ENCODE measurements at regions not wholly inside any gene's neighbourhood (a gene's known extent, or its start where the extent isn't known, plus 50 kb on each side); places are given as distances from the start of the nearest gene placed in this dataset.
A peak's percentile ranks its signal among the peaks of the same experiment; 100 is the strongest.
"Not testable (repeated sequence)": the region's sequence is repeated elsewhere in the genome, so short reads cannot be mapped to it uniquely, and the experiment has no call there.

- no peak for DNase-seq (ENCODE audit: low read depth in 2 of 2)
Measured at GRCh38 chr10:3890602-3891352, 105.8 kb upstream of the KLF6 start.

- DNase-seq (ENCODE audit: low read depth in 2 of 2): peak; percentile 54 to 93
Measured at GRCh38 chr10:3889961-3890522, 105.0 kb upstream of the KLF6 start.

- DNase-seq (ENCODE audit: low read depth in 2 of 2): peak in 1 of 2 donors; percentile 98
Measured at GRCh38 chr10:3887885-3888476, 103.0 kb upstream of the KLF6 start.

- DNase-seq (ENCODE audit: low read depth in 2 of 2): no peak
Measured at GRCh38 chr10:3887404-3887803, 102.4 kb upstream of the KLF6 start.

GRCh38 chr10:3886641-3887251 is 101.7 kb upstream of the KLF6 start:
- peak; percentile 57 to 94 for DNase-seq (ENCODE audit: low read depth in 2 of 2)

GRCh38 chr10:3886191-3886590 is 101.2 kb upstream of the KLF6 start:
- DNase-seq (ENCODE audit: low read depth in 2 of 2): peak in 1 of 2 donors; percentile 80

- DNase-seq (ENCODE audit: low read depth in 2 of 2): no peak
Measured at GRCh38 chr10:3882855-3883254, 97.8 kb upstream of the KLF6 start.

GRCh38 chr10:3881622-3882021 is 96.6 kb upstream of the KLF6 start:
- no peak for DNase-seq (ENCODE audit: low read depth in 2 of 2)

- DNase-seq (ENCODE audit: low read depth in 2 of 2): no peak
Measured at GRCh38 chr10:3879073-3879472, 94.1 kb upstream of the KLF6 start.

GRCh38 chr10:3877211-3878000 is 92.4 kb upstream of the KLF6 start:
- DNase-seq (ENCODE audit: low read depth in 2 of 2): no peak

- DNase-seq (ENCODE audit: low read depth in 2 of 2): no peak
Measured at GRCh38 chr10:3876350-3876962, 91.4 kb upstream of the KLF6 start.

GRCh38 chr10:3875842-3876235 is 90.8 kb upstream of the KLF6 start:
- no peak for DNase-seq (ENCODE audit: low read depth in 2 of 2)

GRCh38 chr10:3874990-3875841 is 90.2 kb upstream of the KLF6 start:
- DNase-seq (ENCODE audit: low read depth in 2 of 2): no peak

GRCh38 chr10:3874610-3874989 is 89.6 kb upstream of the KLF6 start:
- DNase-seq (ENCODE audit: low read depth in 2 of 2): not testable (repeated sequence)

- peak; percentile 86 to 87 for DNase-seq (ENCODE audit: low read depth in 2 of 2)
Measured at GRCh38 chr10:3873728-3874461, 88.9 kb upstream of the KLF6 start.

- no peak for DNase-seq (ENCODE audit: low read depth in 2 of 2)
Measured at GRCh38 chr10:3872712-3873329, 87.8 kb upstream of the KLF6 start.

GRCh38 chr10:3871424-3871996 is 86.5 kb upstream of the KLF6 start:
- no peak for DNase-seq (ENCODE audit: low read depth in 2 of 2)

- DNase-seq (ENCODE audit: low read depth in 2 of 2): no peak
Measured at GRCh38 chr10:3869036-3869435, 84.0 kb upstream of the KLF6 start.

GRCh38 chr10:3868271-3868664 is 83.3 kb upstream of the KLF6 start:
- no peak for DNase-seq (ENCODE audit: low read depth in 2 of 2)

Data from dermis microvascular lymphatic vessel endothelial cell (primary cell).